HG03066 (cell line): ENCODE measurements at regions not wholly inside any gene's neighbourhood (a gene's known extent, or its start where the extent isn't known, plus 50 kb on each side); places are given as distances from the start of the nearest gene placed in this dataset.

ENCODE experiments used
- ATAC-seq: cut with Tn5 transposase; IDR thresholded peaks from one replicate; pipeline ENCODE4 v1.9.1; 2021; ENCODE audit warnings: low read depth; ENCODE audit not compliant: unreplicated experiment

DNA sequence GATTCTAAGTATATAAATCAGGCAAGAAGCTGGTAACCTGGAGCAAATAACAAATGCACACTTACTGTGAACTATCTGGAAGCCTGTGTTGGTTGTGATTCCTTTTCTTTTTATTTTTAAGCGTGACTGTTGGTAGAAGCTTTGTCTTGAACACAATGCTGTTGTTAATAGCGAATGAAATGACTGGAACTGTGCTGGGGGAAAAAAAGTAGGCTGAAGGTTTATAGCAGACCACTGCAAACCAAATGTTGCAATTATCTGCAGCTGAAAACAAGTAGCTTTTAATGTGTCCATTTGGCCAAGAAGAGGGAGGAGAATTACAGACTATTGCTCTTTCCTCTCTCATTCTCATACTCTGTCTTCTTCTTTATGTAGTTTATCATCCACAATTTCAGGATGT lies 184.5 kb upstream of the DNAJC19 start:
- ATAC-seq, result no peak

DNA sequence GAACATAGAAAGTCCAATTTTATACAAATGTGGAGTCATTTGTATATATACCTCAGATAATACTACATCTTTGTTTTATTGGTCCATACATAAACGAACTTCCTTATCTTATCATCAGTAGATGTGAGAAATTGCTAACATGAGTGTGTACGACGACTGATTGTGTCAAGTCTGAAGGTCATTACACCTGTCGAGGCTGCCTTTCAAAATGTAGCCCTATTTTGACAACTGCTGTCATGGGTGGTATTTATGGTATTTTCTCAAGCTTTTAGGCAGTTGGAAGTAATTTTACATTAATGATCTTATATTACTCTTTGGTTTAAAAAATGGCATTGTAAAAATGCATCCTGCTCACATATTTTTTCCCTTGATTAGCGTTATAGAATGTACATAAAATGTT lies 183.7 kb upstream of the DNAJC19 start:
- no peak for ATAC-seq

DNA sequence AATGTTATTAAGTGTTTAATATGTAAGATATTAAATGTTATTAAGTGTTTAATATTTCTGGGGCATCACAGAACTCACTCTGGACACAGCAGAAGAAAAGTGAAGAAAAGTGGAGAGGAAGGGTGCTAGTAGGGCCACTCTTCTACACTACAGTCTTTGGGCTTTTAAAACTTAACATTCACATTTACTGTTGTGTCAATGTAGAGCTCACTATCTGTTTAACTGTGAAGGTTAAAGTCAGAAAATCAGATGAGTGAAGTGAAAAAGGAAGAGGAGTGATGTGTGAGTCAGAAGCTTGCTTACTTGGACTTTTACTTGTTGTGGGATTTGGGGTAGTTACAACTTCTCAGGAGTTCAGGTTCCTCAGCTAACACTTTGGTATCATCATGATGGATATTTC lies 145.3 kb upstream of the DNAJC19 start:
- no peak for ATAC-seq

DNA sequence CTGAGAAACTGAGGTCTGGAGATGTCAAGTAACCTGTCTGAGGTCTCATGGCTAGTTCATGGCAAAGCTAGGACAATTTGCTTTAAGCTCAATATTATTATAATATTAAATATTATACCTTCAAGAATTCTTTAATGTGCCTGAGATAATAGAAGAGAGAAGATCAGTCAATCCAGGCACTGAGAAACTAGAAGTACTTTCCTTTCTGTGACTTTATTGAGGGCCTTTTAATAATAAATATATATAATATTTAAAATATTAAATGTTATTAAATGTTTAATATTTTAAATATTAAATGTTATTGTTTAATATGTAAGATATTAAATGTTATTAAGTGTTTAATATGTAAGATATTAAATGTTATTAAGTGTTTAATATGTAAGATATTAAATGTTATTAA lies 144.3 kb upstream of the DNAJC19 start:
- ATAC-seq, result no peak

DNA sequence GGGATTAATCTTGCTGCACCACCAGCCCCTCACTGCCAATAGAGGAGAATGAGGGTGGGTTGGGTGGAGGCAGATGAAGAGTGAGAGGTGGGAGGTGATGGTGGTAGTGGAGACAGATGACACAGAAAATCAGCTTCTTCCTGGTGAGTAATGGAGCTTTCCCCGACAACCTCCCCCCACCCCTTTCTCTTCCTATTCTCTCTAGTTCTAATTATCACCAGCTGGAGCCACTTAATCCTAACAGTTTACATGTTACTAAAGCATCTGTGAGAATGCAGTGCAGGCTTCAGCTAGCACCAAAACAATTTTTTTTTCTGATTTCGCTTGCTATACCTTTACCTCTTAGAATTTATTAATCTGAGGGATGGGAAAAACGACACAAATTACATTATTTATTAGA lies 116.1 kb upstream of the DNAJC19 start:
- no peak for ATAC-seq

DNA sequence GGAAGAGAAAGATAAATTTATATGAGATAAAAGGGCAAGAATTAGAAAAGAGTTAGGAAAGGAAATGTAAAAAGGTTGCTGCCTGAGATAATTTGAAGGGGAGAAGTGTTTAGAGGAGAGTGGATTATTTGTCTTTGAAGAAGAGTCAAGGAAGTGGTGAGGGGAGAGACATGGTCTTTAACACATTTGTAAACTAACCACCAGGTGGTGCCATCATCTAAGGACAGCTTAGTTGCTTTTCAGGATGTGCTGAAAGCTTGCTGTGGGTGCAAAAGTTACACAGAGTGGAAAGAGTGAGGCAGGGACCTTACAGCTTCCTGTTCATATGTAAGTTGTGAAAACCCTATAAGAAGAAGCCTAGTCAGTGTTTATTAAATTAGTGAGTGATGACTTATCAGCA lies 114.1 kb upstream of the DNAJC19 start:
- no peak for ATAC-seq

DNA sequence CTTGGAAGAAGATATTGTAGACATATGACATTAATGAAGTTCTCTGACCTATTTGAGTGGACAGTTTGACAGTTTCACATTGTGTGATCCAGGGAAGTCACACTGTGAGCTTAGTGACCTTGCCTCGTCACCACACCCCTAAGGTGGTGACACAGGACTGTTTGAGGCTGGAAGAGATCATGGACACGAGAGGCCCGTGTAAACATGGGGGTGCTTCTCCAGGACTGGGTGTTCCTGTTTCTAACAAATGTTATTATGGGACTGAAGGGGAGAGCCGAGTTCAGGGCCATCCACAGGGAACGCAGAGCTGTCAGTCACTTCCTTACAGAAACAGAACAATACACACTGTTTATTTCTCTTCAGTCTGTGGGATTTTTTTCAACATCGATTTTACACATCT lies 96.5 kb upstream of the DNAJC19 start:
- no peak for ATAC-seq

DNA sequence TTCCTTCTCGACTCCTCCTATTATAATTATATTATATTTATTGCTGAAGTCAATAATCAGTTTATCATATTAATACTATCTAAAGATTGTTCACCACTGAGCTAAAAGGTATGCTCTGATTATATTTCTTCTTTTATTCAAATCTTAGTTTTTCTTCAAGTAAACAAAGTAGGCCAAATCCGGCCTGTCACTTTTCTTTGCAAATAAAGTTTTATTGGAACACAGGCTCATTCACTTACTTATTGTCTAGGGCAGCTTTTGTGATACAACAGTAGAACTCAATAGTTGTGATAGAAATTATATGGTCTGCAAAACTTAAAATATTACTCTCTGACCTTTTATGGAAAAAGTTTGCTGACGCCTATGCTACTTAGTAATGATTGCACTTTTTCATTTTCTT lies 92.4 kb upstream of the DNAJC19 start:
- ATAC-seq, result no peak

DNA sequence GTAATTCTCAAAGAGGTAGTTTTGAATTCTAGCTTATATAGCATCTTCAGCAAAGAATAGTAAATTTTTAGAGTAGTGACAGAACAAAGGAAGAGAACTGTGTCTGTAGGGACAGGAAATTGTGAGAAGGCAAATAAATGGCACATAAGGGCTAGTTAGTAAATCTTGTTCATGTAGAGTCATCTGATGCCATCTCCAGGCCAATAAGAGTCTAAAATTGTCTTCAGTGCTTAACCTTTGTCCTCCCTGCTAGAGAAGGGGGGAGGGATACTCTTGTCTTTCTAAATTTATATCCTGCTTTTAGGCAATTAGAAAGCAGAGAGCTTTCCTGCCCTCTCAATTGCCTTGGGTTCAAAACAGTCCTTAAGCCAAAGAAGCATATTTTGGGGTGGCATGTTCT lies 87.0 kb upstream of the DNAJC19 start:
- ATAC-seq, result no peak

DNA sequence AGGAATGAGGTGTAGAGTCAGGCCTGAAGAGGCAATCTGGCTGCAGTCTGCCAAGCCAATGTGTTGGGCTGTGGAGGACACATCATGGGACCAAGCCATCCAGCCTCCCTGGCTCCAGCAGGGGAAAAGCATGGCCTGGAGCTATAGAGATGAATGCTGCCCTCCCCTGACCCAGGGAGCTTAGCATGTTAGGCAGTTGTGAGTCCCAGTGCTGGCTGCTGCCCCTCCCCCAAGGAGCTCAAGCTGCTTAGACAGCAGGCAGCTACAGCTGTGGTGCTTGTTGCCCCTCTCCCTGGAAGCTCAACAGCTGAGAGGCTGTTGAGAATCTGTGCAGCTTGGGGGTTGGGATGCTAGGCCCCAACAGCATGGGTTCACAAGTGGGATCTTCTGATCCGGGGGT lies 85.6 kb upstream of the DNAJC19 start:
- ATAC-seq, result no peak

DNA sequence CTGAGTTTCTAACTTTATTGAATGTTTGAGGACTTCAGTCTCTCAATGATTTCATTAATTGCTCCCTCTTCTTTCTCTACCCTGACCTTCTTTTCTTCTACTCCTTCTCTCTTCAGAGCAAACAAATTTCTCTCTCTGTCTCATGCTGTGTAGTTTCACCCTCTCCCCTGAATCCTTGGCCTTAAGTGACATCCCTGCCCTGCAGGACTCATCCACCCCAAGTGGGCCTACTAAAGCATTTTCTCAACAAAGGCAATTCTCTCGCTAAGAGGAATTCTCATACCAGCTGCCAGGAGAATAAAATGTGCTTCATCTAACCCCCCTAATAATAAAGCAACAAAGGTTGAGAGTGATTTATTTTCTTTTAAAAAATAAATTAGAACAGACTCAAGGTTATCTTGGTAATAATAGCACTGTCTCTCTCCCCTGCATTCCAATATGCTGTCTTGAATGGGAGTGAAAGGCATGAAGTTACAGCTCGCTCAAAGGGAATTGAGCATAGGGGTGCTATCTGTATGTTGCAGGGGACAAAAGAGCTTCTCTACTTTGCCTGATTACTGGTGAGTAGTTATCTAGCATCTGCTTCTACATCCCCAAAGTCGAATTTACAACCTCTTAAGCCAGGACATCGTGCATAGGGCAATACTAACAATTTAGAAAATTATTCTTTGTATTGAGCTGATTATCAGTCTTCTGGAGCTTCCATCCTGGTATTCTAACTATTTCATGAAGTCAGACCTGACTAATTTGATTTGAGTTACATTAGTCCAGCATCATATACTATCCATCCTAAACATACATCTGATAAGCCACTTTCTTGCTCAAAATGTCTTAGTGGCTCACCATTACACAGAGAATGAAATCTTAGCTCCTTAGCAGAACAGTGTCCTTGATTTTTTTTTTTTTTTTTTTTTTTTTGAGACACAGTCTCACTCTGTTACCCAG lies 76.9 kb upstream of the DNAJC19 start:
- no peak for ATAC-seq

DNA sequence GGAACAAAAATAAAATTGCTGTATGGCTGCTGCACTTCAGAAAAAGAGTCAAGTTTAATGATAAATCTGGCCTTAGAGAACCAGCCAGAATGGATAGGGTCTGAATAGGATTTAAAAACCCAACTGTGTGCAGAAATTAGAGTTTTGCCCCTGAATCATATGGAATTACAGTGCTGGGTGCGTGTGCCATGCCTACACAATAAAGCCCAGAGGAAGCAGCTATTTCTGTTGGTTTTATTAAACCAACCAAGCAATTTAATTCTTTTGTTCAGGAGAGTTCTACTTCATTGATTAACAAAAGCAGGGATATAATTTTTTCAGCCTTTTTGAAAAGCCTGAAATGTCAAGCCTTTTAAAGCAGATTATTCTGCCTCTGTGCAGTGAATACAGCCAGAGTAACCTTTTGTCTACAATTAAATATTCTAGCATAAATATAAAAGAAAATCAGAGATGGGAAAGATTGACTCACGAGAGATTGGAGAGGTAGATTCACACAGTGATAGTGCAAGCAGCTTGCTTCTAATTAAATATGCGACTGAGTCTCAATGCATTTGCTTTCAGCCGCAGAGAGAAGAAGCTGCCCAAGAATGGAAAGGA lies 66.7 kb upstream of the DNAJC19 start:
- ATAC-seq, result no peak

DNA sequence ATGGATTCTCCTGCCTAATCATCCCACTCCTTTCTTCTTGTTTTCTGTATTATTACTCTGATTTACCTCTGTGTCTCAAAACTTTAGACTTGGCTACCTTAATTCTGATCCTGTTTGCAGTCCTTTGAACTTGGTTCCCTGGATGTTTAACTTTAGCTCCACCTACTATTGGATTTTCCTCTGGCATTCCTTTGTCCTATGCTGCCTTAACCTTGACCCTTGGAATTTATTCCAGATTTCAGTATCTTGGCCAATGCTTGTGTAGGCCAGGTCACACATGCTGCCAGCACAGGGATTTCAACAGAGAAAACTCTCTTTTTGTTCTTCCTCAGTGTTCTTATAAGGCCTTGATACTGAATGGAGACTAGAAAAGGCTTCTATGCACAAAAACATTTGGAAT lies 65.0 kb upstream of the DNAJC19 start:
- no peak for ATAC-seq

DNA sequence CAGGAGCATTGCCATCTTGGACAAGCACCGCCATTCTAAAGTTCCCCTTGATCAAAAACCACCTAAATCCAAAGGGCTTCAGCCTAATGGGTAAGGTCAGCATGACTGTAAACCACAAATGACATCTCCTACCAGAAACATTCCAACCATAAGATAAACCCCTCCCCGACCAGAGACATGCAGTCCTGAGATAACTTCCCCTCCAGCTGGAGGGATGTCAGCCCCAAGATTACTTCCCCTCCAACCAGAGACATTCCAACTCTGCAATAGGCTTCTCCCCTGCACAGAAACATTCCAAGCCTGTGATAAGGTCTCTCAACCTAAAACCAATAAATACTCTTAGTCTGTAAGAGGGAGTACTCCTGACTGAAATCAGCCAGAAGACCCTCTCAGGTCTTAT lies 62.7 kb upstream of the DNAJC19 start:
- ATAC-seq, result no peak

DNA sequence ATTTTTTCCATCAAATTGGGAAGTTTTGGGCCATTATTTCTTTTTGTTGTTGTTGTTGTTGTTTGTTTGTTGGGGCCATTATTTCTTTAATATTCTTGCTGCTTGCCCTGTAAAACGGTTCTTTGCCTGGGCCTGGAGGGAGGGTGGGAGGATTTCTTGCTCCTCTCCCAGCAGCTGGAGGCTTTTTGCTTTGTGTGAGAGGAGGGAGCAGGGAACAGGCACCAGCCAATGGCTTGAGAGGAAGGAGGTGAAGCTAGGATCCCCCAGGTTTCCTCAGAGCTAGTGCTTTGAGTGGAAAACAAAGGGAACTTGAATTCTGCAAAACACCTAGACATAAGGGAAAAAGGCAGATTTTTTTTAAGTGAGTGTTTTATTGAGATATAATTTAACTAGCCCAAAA lies 61.2 kb upstream of the DNAJC19 start:
- ATAC-seq, result no peak

DNA sequence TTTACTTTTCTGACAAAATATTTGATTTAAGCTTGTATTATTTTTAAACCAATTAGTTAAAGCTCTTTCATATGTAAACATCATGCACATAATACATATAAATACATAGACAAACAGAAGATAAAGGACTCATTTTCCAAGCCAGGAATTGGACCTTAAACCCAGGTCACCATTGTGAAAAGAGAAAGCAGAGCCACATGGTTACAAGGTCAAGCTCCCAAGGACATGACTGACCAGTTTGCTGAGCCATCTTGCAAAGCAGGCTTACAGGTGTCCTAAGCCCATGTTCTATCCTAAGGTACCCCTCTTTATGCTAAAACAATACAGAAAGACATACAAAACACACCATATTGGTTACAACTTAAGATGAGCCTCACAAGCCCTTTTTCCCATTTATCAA lies 50.5 kb upstream of the DNAJC19 start:
- no peak for ATAC-seq
